ENCODE measurements at regions not wholly inside any gene's neighbourhood (a gene's known extent, or its start where the extent isn't known, plus 50 kb on each side); places are given as distances from the start of the nearest gene placed in this dataset.

DNA sequence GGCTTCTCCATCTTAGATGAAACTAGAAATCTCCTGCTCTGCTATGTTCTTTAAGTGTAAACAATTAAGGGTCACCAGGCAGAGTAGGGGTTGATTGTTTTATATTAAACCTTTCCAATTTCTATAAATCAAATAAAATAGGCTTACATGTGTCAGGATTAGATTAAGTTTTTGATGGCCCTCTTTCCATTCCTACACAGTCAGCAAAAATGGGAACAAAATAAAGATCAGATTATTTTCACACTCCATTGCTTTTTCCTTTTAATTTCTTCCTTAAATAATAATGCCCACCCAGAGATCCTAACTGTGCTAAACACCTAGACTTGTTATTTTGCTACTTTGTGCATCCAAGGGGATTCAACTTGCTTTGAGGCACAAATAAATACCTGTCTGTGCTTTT lies 381.4 kb upstream of the MAGEB16 start:
- TF ChIP-seq, protein P1, sequence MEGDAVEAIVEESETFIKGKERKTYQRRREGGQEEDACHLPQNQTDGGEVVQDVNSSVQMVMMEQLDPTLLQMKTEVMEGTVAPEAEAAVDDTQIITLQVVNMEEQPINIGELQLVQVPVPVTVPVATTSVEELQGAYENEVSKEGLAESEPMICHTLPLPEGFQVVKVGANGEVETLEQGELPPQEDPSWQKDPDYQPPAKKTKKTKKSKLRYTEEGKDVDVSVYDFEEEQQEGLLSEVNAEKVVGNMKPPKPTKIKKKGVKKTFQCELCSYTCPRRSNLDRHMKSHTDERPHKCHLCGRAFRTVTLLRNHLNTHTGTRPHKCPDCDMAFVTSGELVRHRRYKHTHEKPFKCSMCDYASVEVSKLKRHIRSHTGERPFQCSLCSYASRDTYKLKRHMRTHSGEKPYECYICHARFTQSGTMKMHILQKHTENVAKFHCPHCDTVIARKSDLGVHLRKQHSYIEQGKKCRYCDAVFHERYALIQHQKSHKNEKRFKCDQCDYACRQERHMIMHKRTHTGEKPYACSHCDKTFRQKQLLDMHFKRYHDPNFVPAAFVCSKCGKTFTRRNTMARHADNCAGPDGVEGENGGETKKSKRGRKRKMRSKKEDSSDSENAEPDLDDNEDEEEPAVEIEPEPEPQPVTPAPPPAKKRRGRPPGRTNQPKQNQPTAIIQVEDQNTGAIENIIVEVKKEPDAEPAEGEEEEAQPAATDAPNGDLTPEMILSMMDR (conservative IDR thresholded peaks at IDR 0.05; ENCODE audit: low read depth, low read length): no peak
- TF ChIP-seq EZH2 (IDR thresholded peaks at IDR 0.05; ENCODE audit: borderline replicate concordance, low read depth, low read length, poor library complexity, severe bottlenecking): no peak
